Right atrium auricular region (tissue), 2 donors: ENCODE measurements at regions not wholly inside any gene's neighbourhood (a gene's known extent, or its start where the extent isn't known, plus 50 kb on each side); places are given as distances from the start of the nearest gene placed in this dataset.

Experiments used
- DNase-seq: peaks from one replicate; pipeline ENCODE4 v3.0.0-alpha.2; 2019; ENCODE audit warnings: low spot score
- H3K27ac ChIP-seq, 2 donors: fragments of 200-600 bp; sonication (generic); 1 replicate in 1 of 2; 2 replicates in 1 of 2; pipeline ENCODE4 v1.5.1; 2016 to 2019
- H3K27me3 ChIP-seq, 2 donors: fragments of 200-600 bp; sonication (generic); one replicate each; pipeline versions ENCODE4 v1.5.1 to v1.6.0; 2017 to 2019
- H3K36me3 ChIP-seq: fragments of 200-600 bp; sonication (generic); one replicate; pipeline ENCODE4 v1.5.1; 2016
- H3K4me1 ChIP-seq, 2 donors: fragments of 200-600 bp; sonication (generic); one replicate each; pipeline versions ENCODE4 v1.5.1 to v1.6.0; 2017 to 2019
- H3K4me3 ChIP-seq, 2 donors: fragments of 200-600 bp; sonication (generic); 1 replicate in 1 of 2; 2 replicates in 1 of 2; pipeline ENCODE4 v1.5.1; 2017 to 2019; ENCODE audit warnings: mild to moderate bottlenecking in 1 of 2, moderate library complexity in 1 of 2
- H3K9me3 ChIP-seq, 2 donors: fragments of 200-600 bp; sonication (generic); one replicate each; pipeline ENCODE4 v1.5.1; 2019
- TF ChIP-seq, protein P1 (sequence below), 2 donors: fragments of 200-600 bp; sonication (generic); IDR thresholded peaks; one replicate each; pipeline ENCODE4 v1.5.1; 2019; ENCODE audit warnings: antibody characterized with exemption in 2 of 2

DNA sequence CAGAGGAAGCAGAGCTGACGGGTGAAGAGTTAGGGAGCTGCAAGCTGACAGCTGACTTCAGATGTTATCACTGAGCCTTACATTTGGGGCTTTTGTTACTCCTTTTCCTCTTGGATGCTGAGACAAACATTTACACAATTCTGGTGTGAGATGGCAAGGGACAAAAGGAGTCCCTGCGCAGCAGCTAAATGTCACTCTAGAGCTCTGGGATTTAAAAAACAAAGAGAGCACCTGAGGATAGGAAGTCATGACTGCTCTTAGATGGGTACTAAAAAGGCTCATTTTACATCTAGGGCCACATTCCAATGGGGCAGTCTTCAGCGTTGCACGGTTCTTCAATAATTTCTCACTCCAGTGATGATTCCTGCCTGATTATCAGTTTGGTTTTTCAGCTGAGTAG, 204.5 kb downstream of the RAB38 start:
- Histone ChIP-seq H3K27me3 (no peaks in the 10 kb centered on the region), H3K9me3 (no peaks in the 10 kb centered on the region), H3K4me3 (no peak overlapping the region), H3K4me1 (no peaks in the 10 kb centered on the region), H3K27ac (no peak overlapping the region), H3K36me3 (no peaks in the 10 kb centered on the region)
- TF ChIP-seq, protein P1, sequence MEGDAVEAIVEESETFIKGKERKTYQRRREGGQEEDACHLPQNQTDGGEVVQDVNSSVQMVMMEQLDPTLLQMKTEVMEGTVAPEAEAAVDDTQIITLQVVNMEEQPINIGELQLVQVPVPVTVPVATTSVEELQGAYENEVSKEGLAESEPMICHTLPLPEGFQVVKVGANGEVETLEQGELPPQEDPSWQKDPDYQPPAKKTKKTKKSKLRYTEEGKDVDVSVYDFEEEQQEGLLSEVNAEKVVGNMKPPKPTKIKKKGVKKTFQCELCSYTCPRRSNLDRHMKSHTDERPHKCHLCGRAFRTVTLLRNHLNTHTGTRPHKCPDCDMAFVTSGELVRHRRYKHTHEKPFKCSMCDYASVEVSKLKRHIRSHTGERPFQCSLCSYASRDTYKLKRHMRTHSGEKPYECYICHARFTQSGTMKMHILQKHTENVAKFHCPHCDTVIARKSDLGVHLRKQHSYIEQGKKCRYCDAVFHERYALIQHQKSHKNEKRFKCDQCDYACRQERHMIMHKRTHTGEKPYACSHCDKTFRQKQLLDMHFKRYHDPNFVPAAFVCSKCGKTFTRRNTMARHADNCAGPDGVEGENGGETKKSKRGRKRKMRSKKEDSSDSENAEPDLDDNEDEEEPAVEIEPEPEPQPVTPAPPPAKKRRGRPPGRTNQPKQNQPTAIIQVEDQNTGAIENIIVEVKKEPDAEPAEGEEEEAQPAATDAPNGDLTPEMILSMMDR (IDR thresholded peaks at IDR 0.05), result no peak
- no peak for DNase-seq

DNA sequence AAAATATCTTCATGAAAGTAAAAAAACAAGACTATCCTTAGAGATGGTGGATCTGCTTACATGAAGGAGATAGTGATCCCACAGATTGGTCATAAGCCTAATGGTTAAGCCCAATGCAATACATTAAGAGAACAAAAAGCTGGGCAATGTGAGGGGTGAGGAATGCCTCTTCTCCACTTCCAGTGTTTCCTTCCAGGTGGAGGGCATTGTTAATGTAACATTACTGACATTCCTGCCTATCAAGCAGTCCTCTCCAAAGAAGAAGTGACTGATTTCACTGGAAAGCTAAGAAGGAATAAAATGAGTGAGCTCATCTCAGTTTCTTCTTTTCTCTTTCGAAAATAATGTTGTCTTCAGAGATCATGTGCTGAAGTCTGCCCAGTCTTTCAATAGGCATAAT, 207.8 kb downstream of the RAB38 start:
- Histone ChIP-seq H3K9me3 (no peaks in the 10 kb centered on the region), H3K36me3 (no peaks in the 10 kb centered on the region)
- TF ChIP-seq, protein P1 (IDR thresholded peaks at IDR 0.05), result no peak

DNA sequence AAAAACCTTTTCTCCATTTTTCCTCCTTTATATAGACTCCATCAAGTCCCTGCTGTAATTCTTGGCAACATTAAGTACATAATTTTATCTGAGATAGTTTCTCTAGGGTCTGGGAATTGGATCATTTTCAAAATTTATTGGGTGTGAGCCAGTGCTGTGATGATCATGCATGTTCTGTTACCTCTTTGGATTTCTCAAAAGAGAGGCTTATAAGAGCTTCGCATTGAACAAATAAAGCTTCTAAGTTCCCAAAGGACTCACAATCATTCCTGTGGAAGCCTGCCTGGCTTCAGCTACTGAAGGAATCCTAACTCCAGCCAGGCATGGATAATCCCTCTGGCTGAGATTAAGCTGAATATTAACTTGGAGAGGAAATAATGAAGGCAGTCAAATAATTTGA, 208.5 kb downstream of the RAB38 start:
- Histone ChIP-seq H3K4me3 (no peak overlapping the region), H3K27ac (no peak overlapping the region), H3K4me1 (no peaks in the 10 kb centered on the region), H3K27me3 (no peaks in the 10 kb centered on the region), H3K9me3 (no peaks in the 10 kb centered on the region), H3K36me3 (no peaks in the 10 kb centered on the region)
- DNase-seq, result no peak
- TF ChIP-seq, protein P1 (IDR thresholded peaks at IDR 0.05), result no peak

More for the DNA sequence above, 207.8 kb downstream of the RAB38 start:
- DNase-seq, result no peak
- Histone ChIP-seq H3K4me3 (no peak overlapping the region), H3K4me1 (no peaks in the 10 kb centered on the region), H3K27ac (no peak overlapping the region), H3K27me3 (no peaks in the 10 kb centered on the region)

DNA sequence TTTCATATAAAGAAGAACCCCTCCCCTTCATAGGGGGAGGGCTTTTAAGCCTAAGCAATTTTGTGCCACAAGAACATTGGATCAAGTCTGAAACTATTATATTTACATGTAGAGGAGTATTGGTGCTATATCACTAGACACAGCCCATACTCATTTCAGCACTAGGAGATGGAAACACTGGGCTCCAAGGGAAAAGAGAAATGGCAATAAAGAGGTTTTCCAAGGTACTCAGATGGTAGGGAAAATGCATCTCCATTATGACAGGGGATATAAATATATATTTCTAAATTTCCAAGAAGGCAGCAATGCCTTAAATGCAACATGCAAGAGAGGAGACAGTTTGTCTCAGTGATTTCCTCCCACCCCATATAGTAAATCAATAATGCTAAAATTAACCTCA, 209.0 kb downstream of the RAB38 start:
- no peak for DNase-seq
- Histone ChIP-seq H3K4me1 (no peaks in the 10 kb centered on the region), H3K36me3 (no peaks in the 10 kb centered on the region), H3K27ac (no peak overlapping the region), H3K27me3 (no peaks in the 10 kb centered on the region), H3K9me3 (no peaks in the 10 kb centered on the region), H3K4me3 (no peak overlapping the region)
- TF ChIP-seq, protein P1 (IDR thresholded peaks at IDR 0.05), result no peak

DNA sequence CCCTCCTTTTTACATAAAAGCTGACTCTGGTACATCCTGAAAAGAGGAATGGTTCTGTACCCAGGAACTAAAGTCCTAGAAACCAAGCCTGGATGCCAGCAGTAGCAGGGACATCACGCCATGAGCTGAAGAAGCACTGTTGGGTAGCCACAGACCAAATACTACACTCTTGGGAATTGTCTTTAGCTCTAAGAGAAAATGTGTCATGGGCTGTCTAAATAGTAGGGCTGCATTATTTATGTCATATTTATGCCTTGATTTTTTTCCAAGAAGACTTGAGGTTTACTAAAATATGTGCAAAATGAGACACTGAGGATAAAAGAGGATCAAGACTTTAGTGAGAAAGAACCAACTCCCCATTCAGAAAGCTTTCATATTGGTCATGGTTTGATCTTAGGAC, 213.6 kb downstream of the RAB38 start:
- no peaks in the 10 kb centered on the region for H3K4me1 ChIP-seq
- H3K4me3 ChIP-seq, result no peak overlapping the region
- no peaks in the 10 kb centered on the region for H3K9me3 ChIP-seq
- TF ChIP-seq, protein P1 (IDR thresholded peaks at IDR 0.05), result no peak
- DNase-seq, result no peak
- H3K36me3 ChIP-seq, result no peaks in the 10 kb centered on the region
- H3K27ac ChIP-seq, result no peak overlapping the region
- H3K27me3 ChIP-seq, result no peaks in the 10 kb centered on the region

DNA sequence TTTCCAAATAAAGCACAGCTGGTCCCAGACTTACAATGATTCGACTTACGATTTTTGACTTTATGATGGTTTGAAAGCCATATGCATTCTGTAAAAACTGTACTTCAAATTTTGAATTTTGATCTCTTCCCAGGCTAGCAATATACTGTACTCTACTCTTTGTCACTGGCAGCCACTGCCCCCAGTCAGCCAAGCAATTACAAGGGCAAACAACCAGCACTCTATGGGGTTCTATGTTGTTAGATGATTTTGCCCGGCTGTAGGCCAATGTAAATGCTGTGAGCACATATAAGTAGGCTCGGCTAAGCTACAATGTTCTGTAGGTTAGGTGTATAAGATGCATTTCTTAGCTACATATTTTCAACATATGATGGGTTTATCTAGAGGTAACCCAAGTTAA, 217.3 kb downstream of the RAB38 start:
- no peaks in the 10 kb centered on the region for H3K36me3 ChIP-seq

More for the DNA sequence above, 217.3 kb downstream of the RAB38 start:
- Histone ChIP-seq H3K27ac (no peak overlapping the region), H3K27me3 (no peaks in the 10 kb centered on the region), H3K4me1 (no peaks in the 10 kb centered on the region), H3K4me3 (no peak overlapping the region), H3K9me3 (no peaks in the 10 kb centered on the region)
- DNase-seq, result no peak
- TF ChIP-seq, protein P1 (IDR thresholded peaks at IDR 0.05), result no peak
